Brain microvascular endothelial cell (primary cell): ENCODE measurements at regions not wholly inside any gene's neighbourhood (a gene's known extent, or its start where the extent isn't known, plus 50 kb on each side); places are given as distances from the start of the nearest gene placed in this dataset.

ENCODE experiments used
- DNase-seq: peaks from one replicate; pipeline ENCODE4 v3.0.0-alpha.2; 2020
- H3K27ac ChIP-seq: fragments of 250-450 bp; sonication (Bioruptor Pico); 2 replicates; pipeline ENCODE4 v1.5.1; 2020; ENCODE audit warnings: mild to moderate bottlenecking, moderate library complexity
- H3K27me3 ChIP-seq: fragments of 250-450 bp; sonication (Bioruptor Pico); replicated peaks from 2 replicates; pipeline ENCODE4 v1.5.1; 2020; ENCODE audit warnings: mild to moderate bottlenecking
- H3K36me3 ChIP-seq: fragments of 250-450 bp; sonication (Bioruptor Pico); replicated peaks from 2 replicates; pipeline ENCODE4 v1.5.1; 2020; ENCODE audit warnings: mild to moderate bottlenecking
- H3K4me3 ChIP-seq: 2 replicates; pipeline ENCODE4 v1.5.1; 2011; ENCODE audit warnings: low read depth, mild to moderate bottlenecking, control low read depth, low read length, moderate library complexity
- in situ Hi-C: cut with HindIII; loops from 2 replicates; pipeline ENCODE4 v1.10.0; 2017; ENCODE audit warnings: low sequenced_read_pairs, low pct_ligation_motif_present
- TF ChIP-seq, protein P1 (sequence below): IDR thresholded peaks from 2 replicates; pipeline ENCODE4 v1.5.1; 2011; ENCODE audit warnings: low read depth, mild to moderate bottlenecking, moderate library complexity, low read length, control low read depth, inconsistent platforms; ENCODE audit errors: missing control alignments

DNA sequence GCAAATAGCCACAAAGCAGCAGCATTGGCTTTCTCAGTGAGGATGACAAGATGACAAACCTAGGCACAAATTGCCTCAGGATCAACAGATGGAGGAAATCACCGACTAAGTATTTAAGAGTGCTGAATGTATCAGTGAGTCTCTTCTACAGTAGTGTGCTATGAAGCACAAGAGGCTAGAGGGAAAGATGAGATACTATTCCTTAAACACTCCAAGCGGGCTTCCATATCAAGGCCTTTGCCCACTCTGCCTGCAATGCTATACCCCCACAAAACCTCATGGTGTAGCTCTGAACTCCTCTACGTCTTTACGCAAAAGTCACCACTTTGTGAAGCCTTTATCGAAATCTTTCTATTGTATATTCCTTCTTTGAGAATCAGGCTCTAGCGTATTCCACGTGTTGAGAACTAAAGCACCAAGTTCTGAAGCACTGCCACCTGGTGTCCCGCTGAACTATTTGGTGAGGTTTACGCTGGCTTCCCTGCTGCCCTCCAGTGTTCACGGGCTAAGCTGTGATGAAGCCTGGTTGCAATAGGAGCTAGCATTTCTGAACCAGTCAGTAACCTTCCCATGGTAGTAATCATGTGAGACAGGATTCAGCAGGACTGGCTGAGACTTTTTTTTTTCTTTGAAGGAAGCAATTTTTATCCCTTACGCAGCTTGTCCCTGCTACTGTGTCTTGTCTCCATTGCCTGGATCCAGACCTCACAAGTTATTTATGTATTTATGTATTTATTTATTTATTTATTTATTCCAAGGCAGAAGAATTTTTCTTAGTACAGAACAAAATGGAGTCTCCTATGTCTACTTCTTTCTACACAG, 426.5 kb upstream of the OR4E1 start:
- TF ChIP-seq, protein P1, sequence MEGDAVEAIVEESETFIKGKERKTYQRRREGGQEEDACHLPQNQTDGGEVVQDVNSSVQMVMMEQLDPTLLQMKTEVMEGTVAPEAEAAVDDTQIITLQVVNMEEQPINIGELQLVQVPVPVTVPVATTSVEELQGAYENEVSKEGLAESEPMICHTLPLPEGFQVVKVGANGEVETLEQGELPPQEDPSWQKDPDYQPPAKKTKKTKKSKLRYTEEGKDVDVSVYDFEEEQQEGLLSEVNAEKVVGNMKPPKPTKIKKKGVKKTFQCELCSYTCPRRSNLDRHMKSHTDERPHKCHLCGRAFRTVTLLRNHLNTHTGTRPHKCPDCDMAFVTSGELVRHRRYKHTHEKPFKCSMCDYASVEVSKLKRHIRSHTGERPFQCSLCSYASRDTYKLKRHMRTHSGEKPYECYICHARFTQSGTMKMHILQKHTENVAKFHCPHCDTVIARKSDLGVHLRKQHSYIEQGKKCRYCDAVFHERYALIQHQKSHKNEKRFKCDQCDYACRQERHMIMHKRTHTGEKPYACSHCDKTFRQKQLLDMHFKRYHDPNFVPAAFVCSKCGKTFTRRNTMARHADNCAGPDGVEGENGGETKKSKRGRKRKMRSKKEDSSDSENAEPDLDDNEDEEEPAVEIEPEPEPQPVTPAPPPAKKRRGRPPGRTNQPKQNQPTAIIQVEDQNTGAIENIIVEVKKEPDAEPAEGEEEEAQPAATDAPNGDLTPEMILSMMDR = peak; percentile 89
- H3K4me3 ChIP-seq = no peak overlapping the region
- in situ Hi-C loops = no loop called here
- H3K27me3 ChIP-seq = no peaks in the 10 kb centered on the region
- H3K36me3 ChIP-seq = no peaks in the 10 kb centered on the region
- no peak overlapping the region for H3K27ac ChIP-seq
- DNase-seq = peak; percentile 74

DNA sequence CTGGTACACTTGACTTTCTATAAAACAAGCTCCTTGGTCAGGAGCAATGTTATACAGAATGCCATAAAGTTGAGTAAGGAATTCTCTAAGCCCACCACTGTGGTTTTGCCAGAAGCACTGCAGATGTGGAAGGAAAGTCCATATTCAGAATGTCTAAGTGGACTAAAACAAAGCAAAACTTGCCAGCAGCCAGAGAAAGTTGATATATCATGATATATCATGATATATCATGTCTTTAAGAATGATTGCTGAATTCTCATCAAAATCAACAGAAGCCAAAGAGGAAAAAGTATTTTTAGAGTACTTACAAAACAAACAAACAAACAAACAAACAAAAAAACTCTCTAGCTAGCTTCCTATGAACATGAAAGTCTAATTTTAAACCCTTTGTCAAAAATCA, 424.8 kb upstream of the OR4E1 start:
- Histone ChIP-seq H3K4me3 (no peak overlapping the region), H3K27me3 (no peaks in the 10 kb centered on the region), H3K27ac (no peak overlapping the region), H3K36me3 (no peaks in the 10 kb centered on the region)
- TF ChIP-seq, protein P1 = no peak
- no peak for DNase-seq
- in situ Hi-C loops = no loop called here

DNA sequence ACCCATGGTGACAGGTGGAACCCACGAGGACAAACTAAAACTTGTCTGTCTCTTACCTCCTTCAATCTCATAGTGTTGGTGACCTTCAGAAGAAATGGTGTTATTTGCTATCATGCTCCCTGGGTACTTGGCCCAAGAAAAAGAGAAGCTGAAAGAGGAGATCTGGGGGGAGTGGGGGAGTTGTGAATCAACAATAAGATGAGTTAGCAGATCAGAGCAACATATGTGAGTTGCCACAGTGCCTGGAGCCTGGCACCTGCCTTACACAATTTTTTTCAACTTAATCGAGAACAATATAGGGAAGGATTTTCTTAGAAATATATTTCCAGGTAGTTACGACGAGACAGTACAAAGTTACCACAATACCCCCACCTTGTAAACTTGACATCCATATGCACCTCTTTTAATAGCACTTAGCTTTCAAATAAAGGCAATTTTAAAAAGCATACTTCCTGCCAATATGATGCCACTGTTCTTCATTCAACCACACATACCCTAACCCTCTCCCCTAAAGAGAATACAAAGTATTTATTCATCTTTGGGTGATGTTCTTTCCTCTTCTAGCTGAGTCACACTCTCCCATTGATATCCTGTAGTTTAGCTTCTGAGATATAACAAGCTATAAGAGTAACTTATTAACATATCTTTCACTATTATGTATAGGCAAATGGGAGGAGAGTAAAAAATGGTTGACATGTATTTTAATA, 424.1 kb upstream of the OR4E1 start:
- no peak for DNase-seq
- Histone ChIP-seq H3K36me3 (no peaks in the 10 kb centered on the region), H3K4me3 (no peak overlapping the region), H3K27me3 (no peaks in the 10 kb centered on the region), H3K27ac (no peak overlapping the region)
- in situ Hi-C loops = no loop called here
- TF ChIP-seq, protein P1 = no peak

DNA sequence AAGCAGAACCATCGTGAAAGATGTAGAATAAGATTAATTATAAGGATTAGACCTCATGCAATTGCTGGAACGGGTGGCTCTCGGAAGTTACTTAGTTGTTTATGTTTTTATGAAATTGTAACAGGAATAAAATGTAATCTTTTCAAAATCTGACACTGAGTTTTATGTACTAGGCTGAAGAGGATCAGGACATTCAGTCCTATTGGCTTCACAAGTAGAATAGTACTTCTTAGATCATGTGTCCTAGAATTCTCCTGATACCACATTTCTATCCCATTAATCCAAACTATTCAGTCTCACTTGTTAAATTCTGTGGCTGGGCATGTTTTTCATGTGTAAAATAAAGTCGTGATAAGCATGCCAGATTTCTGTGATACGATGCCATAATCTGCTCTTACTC, 423.5 kb upstream of the OR4E1 start:
- in situ Hi-C loops = no loop called here
- H3K27ac ChIP-seq = no peak overlapping the region
- H3K4me3 ChIP-seq = no peak overlapping the region
- TF ChIP-seq, protein P1 = no peak
- no peaks in the 10 kb centered on the region for H3K36me3 ChIP-seq
- DNase-seq = no peak
- H3K27me3 ChIP-seq = no peaks in the 10 kb centered on the region

DNA sequence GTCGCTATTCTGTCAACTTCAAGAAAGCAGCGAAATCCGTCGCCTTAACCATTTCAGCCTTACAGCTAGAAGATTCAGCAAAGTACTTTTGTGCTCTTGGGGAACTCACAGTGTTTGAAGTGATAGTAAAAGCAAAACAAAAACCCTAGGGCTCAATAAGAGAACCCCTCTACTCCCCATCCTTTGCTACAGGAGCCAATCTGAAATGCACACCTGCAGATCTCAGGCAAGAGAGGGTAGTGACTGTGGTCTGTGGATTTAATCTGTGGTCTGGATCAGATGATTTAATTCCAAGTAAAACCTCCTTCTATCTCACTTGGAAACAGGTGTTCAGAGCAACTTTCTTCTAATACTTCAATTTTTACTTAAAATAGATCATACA, 422.9 kb upstream of the OR4E1 start:
- no peak overlapping the region for H3K27ac ChIP-seq
- H3K27me3 ChIP-seq = no peaks in the 10 kb centered on the region
- H3K36me3 ChIP-seq = no peaks in the 10 kb centered on the region
- TF ChIP-seq, protein P1 = no peak
- in situ Hi-C loops = no loop called here
- no peak for DNase-seq
- H3K4me3 ChIP-seq = no peak overlapping the region
